Erythroblast (primary cell): ENCODE measurements at regions not wholly inside any gene's neighbourhood (a gene's known extent, or its start where the extent isn't known, plus 50 kb on each side); places are given as distances from the start of the nearest gene placed in this dataset.

Source experiments
- GATA1 ChIP-seq: IDR thresholded peaks from 2 replicates; pipeline ENCODE4 v1.6.1; 2011; ENCODE audit warnings: low read depth, mild to moderate bottlenecking, control low read depth, low read length, moderate library complexity
- POLR2A ChIP-seq: IDR thresholded peaks from 2 replicates; pipeline ENCODE4 v1.6.1; 2011; ENCODE audit warnings: mild to moderate bottlenecking, low read length

DNA sequence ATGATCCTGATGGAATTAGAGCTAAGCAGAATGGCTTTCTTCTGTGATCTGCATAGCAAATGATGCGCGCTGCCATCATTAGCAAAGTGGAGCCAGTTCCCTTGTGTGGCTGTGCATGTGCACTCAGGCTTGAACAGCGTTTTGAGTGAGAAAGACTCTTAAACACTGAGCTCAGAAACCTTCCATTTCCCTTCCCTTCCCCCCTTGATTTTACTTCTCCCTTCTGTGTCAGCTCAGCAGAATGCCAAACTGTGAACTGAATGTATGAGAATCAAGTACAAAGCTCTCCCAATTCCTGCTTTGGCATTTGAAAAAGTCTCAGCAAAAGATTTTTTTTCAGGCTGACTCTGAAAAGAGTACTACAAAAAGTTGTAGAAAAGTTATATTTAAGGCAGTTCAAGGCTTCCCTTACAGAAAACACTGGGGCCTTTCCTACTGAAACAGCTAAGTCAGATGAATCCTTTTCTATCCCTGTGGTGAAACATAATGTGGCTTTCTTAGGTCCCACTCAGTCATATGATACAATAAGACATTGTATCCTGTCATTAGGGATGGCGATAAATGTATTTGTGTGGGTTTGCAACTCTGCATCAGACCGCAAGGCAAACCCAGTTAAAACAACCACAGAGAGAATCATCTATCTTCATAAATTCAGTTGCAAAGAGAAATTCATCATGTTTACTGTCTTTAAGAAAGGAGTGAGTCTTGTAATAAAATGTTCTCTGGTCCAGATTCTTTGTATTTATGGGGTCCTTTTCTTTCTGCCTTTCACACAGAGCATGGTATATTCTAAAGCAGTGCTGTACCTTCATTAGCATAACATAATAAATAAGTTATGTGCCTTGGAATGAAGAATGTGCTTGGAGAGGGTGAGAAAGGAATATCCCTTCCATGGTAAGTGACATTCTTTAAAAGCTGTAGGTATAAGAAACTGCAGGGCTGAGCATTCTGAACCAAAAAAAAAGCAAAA, 222.6 kb downstream of the CAAP1 start:
- TF ChIP-seq POLR2A (no peak), GATA1 (no peak)
